GM08714 (cell line): ENCODE measurements at regions not wholly inside any gene's neighbourhood (a gene's known extent, or its start where the extent isn't known, plus 50 kb on each side); places are given as distances from the start of the nearest gene placed in this dataset.
"Not testable (repeated sequence)": the region's sequence is repeated elsewhere in the genome, so short reads cannot be mapped to it uniquely, and the experiment has no call there.

ENCODE experiments used
- H3K4me3 ChIP-seq: fragments of 200-500 bp; sonication (Bioruptor generic); 2 replicates; pipeline ENCODE4 v1.5.1; 2014; ENCODE audit warnings: mild to moderate bottlenecking, low read length, inconsistent platforms
- ZNF274 ChIP-seq: IDR thresholded peaks from 2 replicates; pipeline ENCODE4 v1.6.1; 2012; ENCODE audit warnings: mild to moderate bottlenecking, low read depth, low read length

DNA sequence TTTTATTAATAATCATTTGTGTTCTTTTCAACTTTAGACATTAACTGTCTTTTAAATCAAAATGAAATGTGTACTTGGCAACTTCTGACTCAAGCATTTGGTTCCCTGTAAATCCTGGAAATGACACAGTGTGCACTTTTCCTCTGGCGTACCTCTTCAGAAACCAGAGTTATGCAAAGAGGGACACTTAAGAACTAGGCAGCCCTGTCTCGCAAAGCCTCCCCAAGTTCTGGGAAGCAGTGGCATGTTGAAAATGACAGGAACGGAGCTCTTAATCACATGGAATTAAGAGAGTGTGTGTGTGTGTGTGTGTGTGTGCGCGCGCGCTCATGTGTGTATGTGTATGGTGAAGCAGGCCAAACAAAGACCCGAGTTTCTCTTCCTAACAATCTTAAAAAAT is 707.4 kb downstream of the MECOM start:
- H3K4me3 ChIP-seq = no peak overlapping the region
- TF ChIP-seq ZNF274 = no peak

DNA sequence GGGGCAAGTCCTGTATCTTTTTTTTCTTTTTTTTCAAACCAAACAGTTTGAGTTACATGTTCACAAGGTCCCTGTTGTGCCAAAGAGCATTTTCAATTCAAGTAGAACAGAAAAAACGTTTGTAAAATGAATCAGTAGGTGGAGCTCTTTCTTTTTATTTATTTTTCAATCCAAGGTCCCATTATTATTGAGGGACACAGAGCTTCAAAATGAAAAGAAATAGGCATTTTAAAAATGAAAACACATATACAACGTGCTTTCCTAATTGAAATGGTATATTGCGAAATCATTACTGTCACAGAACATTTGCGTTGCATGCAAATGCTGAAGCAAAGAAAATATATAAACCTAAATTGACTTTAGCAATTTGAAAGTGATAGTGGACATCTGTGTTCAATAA is 711.0 kb downstream of the MECOM start:
- no peak for TF ChIP-seq ZNF274
- no peak overlapping the region for H3K4me3 ChIP-seq

DNA sequence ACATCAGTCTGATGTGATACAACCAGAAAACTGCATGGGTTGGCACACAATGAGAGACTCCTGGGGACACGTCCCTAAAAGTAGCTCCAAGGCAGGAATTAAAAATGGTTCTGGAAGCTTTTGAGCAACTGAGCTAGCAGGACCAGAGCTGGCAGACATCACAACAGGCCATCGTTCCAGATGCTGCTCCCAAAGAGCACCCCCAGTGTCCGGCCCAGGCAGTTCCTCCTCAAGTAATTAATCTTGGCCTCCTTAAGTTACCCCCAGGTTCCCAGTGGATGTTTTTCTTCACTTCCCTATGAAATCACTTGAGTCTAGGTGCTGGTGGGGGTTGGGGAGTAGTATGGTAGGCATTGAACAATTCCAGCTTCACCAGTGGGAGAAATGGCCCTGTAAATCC is 711.6 kb downstream of the MECOM start:
- no peak for TF ChIP-seq ZNF274
- no peak overlapping the region for H3K4me3 ChIP-seq

DNA sequence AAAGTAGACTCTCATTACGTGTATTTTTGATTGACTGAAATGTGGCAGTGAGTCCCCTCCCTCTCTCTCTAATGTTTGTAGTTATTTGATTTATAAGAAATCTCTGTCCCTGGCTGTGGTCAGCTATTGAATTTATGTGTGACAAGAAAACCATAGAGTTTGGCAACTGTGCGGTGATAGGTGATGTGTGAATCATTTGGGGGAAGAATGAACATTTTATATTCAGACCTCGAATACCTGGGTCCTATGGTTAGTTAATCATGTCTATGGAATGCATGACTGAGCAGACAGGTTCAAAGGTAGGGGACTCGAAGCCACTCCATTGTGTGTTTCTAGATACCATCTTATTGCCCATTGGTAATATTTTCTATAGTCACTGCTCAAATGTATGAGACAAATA is 712.1 kb downstream of the MECOM start:
- no peak for TF ChIP-seq ZNF274
- no peak overlapping the region for H3K4me3 ChIP-seq

DNA sequence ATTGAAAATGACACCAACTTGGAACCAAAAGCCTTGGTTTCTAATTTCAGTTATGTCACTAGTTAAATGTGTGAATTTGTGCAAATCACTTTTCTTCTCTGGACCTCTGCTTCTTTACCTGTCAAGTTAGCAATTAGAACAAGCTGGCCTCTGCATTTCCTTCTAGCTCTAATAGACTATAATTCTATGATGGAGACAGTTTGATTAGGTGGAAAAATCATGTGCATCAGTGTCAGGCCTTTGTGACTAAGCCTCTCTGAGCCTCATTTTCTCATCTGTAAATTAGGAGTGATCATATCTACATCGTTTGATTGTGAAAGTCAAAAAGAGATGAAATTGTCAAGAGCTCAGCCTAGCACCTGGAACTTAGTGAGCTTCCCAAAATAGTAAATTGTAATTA is 712.9 kb downstream of the MECOM start:
- H3K4me3 ChIP-seq = no peak overlapping the region
- TF ChIP-seq ZNF274 = no peak

DNA sequence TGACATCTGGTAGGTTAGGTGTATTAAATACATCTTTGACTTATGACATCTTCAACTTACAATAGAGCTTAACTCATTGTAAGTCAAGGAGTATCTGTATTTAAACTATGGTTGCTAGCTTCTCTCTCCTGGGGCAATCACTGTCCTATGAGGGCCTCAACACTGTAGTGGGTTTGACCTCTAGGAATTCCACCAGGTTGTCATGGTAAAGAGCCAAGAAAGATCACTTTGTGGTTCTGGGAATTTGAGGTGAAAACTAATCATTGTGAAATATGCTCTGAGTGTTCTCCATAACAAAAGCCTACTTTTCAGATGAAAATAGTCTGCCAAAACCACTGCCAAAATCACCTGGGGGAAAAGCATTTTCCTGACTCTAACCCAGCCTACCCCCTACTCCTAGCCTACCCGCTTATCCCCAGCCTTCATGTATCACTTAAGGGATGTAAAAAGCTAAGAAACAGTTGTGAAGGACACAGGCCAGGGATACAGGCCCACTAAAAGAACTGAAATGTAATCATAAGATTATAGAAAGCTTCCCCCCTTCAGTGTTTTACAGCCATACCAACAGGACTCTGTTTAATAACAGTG is 723.8 kb downstream of the MECOM start:
- no peak for TF ChIP-seq ZNF274

DNA sequence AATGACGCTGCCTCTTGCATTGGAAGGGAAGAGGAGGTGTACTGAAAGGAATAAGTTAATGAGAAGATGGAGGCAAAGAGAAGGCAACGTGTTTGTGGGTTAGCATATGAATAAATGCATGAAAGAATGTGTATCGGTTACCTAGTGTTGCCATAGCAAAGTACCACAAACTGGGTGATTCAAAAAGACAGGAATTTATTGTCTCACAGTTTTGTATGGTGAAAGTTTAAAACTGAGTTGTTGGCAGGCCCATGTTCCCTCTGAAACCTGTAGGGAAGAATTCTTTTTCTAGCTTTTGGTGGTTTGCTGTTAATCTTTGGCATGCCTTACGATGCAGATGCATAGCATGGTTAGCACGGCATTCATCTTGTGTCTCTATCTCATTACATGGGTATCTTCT is 729.9 kb downstream of the MECOM start:
- no peak for TF ChIP-seq ZNF274
- H3K4me3 ChIP-seq = no peak overlapping the region

More for the DNA sequence above, 723.8 kb downstream of the MECOM start:
- no peak overlapping the region for H3K4me3 ChIP-seq

DNA sequence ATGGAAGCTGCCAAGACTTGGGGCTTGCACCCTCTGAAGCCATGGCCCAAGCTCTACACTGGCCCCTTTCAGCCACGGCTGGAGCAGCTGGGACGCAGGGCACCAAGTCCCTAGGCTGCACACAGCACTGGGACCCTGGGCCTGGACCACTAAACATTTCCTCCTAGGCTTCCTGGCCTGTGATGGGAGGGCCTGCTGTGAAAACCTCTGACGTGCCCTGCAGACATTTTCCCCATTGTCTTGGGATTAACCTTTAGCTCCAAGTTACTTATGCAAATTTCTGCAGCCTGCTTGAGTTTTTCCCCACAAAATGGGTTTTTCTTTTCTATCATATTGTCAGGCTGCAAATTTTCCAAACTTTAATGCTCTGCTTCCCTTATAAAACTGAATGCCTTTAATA is 733.5 kb downstream of the MECOM start:
- H3K4me3 ChIP-seq = not testable (repeated sequence)

DNA sequence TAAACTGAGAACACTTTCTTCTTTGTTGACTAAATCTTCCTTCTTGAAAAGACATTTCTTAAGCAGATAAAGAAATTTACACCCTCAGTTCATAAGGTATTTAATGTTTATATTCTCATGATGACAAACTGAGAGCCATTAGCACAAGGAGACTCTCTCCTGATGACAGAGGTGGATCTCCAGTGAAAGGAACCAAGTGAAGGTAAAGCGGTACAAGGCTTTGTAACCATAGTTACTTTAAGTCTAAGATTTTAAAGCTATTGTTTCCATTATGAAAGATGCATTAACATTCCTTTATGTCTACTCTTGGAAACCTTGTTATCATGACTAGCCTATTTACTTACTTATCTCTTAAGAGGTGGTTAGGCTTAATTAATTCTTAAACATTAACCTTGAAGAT is 737.1 kb downstream of the MECOM start:
- no peak for TF ChIP-seq ZNF274
- no peak overlapping the region for H3K4me3 ChIP-seq

DNA sequence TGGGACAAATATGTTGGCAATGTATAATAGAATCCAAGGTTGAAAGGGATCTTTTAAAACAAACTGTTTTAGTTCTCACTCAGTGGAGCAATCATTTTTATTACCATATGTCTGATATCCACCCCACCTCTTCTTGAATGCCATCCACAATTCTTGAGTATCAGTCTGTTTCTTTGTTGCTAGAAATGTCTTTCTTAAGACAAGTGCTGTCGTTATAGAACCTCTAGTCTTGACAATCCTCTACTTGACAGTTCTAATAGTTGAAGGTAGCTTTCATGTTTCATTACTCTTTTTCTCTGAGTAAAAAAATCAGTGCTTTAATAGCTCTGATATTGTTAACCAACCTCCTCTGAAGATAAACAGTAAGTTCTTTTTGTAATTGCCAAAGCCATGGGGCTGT is 737.9 kb downstream of the MECOM start:
- H3K4me3 ChIP-seq = no peak overlapping the region
- TF ChIP-seq ZNF274 = no peak

DNA sequence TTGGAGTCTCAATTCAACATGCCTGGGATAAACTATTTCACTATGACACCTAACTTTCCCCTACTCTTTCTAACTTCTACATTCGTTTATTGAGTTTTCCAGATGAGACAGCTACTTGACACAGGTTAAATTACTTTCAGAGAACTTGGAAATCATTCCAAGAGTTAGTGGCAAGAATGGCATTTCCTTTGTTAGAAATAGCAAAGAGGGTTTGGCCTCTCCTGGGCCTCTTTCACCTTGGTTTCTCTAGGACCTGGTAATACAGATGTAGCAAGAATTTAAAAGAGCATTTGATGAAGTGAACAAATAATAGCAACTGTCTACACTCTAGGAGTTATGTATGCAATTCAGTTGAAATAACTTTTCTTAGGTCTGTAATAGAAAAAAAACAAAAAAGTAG is 748.9 kb downstream of the MECOM start:
- H3K4me3 ChIP-seq = no peak overlapping the region
- TF ChIP-seq ZNF274 = no peak

DNA sequence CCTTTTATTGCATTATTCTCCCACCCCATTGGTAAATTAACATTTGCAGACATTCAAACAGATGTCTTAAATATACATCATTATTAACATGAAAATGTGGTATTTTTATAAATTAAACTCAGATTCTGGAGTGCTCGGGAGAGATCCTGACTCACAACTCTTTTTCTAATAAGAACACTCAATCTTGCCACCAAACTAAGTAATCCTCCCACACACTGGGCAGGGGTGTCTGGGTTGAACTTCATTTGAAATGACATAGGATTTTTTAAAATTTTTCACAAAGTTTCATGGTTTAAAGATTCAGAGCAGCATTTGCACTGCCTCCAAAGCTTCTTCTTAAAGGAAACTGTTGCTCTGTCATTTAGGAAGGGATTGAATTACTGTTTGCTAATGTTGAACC is 754.3 kb downstream of the MECOM start:
- H3K4me3 ChIP-seq = no peak overlapping the region
- no peak for TF ChIP-seq ZNF274

DNA sequence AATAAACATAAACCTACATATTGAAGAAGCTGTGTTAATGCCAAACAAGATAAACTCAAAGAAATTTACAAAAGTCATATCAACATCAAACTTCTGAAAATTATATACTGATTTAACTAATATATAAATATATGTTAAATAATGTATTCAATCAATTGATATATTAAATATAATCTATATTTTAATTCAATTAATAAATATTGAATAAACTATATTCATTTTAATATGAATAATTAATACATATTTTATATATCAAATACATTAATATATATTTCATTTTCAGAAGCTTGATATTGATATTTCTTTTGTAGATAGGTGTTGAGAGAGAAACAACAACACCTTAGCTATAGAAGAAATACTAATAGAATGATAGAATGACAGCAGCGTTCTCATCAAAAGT is 768.1 kb downstream of the MECOM start:
- TF ChIP-seq ZNF274 = no peak

DNA sequence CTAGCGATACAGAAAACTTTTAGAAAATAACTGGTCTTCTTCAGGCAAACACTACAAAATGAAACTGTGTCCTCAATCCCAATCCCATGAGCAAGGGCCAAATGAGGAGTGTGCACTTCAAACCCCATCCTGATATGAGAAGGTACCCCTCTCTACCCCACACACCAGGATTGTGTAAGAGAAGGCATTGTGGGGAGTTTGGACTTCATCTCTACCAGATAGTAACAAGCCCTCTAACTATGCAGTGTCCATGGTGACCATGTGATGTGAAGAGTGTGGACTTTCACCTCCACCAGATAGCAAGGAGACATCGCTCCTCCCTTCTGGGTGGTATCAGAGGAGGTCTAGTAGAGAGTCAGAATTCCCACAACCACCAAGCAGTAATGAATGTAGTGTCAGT is 769.3 kb downstream of the MECOM start:
- TF ChIP-seq ZNF274 = no peak

More for the DNA sequence above, 768.1 kb downstream of the MECOM start:
- no peak overlapping the region for H3K4me3 ChIP-seq

DNA sequence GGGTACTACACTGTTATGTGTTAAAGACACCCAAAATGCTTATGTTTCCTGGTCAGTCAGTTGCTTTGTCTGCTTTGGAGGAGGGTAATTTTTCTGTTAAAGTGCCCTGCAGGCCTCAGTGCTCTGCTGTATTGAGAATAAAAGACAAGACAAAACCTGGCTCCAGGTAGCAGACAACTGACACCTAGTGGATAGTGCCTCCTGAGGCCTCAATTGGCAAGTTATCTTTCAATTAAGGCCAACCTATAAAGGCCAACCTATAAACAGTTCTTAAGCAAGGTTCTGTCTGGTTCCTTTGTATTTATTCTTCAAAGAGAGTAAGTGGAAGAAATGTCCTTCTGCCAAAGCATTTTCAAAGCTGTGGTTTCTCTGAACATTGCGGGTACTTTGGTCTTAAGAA is 773.8 kb downstream of the MECOM start:
- no peak for TF ChIP-seq ZNF274

More for the DNA sequence above, 769.3 kb downstream of the MECOM start:
- H3K4me3 ChIP-seq = no peak overlapping the region

DNA sequence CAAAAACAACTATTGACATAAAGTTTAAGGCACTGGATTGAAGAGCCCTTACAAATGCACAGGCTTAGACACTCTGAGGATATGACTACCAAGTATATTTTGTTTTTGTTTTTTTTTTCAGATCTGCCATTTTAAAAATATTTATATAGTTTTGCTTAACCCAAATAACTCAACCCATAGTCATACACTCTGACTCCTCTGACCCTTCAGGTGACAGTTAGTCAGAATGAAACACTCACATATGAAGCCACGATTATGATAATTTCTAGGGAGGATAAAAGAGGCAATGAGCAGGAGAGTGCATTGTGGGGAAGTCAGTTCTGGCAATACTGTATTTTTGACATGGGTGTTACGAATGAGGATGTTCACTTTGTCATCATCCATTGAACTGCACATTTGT is 774.7 kb downstream of the MECOM start:
- no peak overlapping the region for H3K4me3 ChIP-seq

More for the DNA sequence above, 773.8 kb downstream of the MECOM start:
- H3K4me3 ChIP-seq = no peak overlapping the region

More for the DNA sequence above, 774.7 kb downstream of the MECOM start:
- no peak for TF ChIP-seq ZNF274
